Renal cortex interstitium (tissue), 11 donors: ENCODE measurements at regions not wholly inside any gene's neighbourhood (a gene's known extent, or its start where the extent isn't known, plus 50 kb on each side); places are given as distances from the start of the nearest gene placed in this dataset.
"Not testable (repeated sequence)": the region's sequence is repeated elsewhere in the genome, so short reads cannot be mapped to it uniquely, and the experiment has no call there.

Experiments
- DNase-seq, 11 donors: peaks; one replicate each; pipeline ENCODE4 v3.0.0-alpha.2; 2013; ENCODE audit warnings: low read depth in 9 of 11, low spot score in 4 of 11; ENCODE audit errors: extremely low read depth in 1 of 11

- no peak for DNase-seq
These were observed 64.6 kb upstream of the RALGPS2 start for GRCh38 chr1:178660461-178660860.

DNA sequence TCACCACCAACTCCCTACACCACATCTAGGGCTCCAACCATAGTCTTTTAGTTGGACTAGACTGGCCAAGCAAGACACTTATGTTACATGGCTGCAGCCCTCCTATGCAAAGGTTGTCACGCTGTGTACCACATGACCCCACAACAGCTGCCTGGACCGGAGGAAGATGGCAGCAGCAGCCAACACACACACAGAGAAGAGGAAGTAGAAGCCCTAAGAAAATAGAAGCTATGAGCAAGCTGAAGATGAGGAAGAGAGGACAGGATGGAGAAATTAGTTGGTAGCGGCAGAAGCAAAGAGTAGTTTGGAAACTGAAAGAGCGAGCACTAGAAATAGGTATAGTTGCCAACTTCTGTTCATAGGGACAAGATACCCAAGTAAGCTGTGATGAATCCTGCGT lies 60.8 kb upstream of the RALGPS2 start:
- DNase-seq, result no peak

GRCh38 chr1:178665579-178665978 lies 59.5 kb upstream of the RALGPS2 start:
- no peak for DNase-seq

GRCh38 chr1:178666891-178667290 lies 58.2 kb upstream of the RALGPS2 start:
- DNase-seq, result not testable (repeated sequence)

- no peak for DNase-seq
These were observed 52.6 kb upstream of the RALGPS2 start for GRCh38 chr1:178672434-178672833.

DNA sequence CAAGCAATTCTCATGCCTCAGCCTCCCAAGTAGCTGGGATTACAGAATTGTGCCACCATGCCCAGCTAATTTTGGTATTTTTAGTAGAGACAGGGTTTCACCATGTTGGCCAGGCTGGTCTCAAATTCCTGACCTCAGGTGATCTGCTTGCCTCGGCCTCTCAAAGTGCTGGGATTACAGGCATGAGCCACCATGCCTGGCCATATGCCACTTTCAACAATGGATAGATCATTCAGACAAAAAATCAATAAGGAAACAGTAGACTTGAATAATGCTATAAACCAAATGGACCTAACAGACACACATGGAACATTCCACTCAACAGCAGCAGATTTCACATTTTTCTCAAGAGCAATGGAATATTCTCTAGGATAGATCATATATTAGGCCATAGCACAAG lies 50.5 kb upstream of the RALGPS2 start:
- DNase-seq, result not testable (repeated sequence)
